ENCODE measurements at regions not wholly inside any gene's neighbourhood (a gene's known extent, or its start where the extent isn't known, plus 50 kb on each side); places are given as distances from the start of the nearest gene placed in this dataset.

DNA sequence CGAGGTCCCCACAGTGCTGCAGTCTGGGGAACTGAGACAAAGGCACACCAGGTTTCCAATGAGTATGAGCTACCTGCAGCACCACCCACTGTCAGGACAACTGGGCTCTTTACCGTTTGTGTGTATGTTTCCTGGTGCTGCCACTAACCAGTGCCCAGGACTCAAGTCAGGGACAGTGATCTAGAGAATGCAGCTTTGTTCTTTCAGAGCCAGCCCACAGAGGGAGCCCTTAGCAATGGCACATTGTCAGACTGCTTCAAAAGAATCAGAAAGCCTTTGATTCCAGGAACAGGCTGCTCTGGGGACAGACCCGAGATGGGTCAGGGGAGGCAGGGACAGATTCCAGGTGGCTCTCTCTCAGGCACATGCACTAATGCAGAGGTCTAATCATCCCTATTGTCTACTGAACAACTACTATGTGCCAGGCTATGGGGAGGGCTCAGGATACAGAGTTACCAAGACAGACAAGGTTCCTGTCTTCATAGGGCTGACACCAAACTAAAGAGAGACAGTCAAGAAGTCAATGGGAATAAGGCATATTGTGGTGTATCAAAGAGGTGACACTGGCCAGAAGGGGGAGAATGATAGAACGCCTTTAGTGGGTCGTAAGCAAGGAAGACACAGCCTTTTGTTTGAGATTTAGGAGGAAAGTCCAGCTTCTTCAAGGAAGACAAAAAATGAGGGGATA, 103.7 kb downstream of the VPREB1 start (continued):
- TF ChIP-seq CTCFL (IDR thresholded peaks at IDR 0.05; ENCODE audit: borderline replicate concordance, insufficient read depth, low read depth, low read length, poor library complexity, severe bottlenecking) (peak; percentile 29), BDP1 (IDR thresholded peaks at IDR 0.05; ENCODE audit: insufficient read depth, insufficient read length) (no peak), HCFC1 (IDR thresholded peaks at IDR 0.05; ENCODE audit: low read depth, low read length) (no peak), NONO (IDR thresholded peaks at IDR 0.05; ENCODE audit: low read depth in 2 of 2, low read length in 1 of 2) (no peak), KDM4B (IDR thresholded peaks at IDR 0.05; ENCODE audit: borderline replicate concordance in 2 of 2, low read depth in 1 of 2) (no peak), ZNF561 (CRISPR knock-in tag; conservative IDR thresholded peaks at IDR 0.05) (no peak), ZNF277 (CRISPR knock-in tag; IDR thresholded peaks at IDR 0.05; ENCODE audit: borderline replicate concordance) (no peak), BCL6 (CRISPR knock-in tag; IDR thresholded peaks at IDR 0.05) (no peak), TSC22D4 (tag; IDR thresholded peaks at IDR 0.05) (peak; percentile 69; the same call in 1 of the 2 replicates), ZBTB2 (IDR thresholded peaks at IDR 0.05) (no peak), SMARCE1 (IDR thresholded peaks at IDR 0.05) (no peak), ZNF398 (CRISPR knock-in tag; IDR thresholded peaks at IDR 0.05) (no peak), THRB (CRISPR knock-in tag; conservative IDR thresholded peaks at IDR 0.05) (no peak), SIN3B (IDR thresholded peaks at IDR 0.05; ENCODE audit: low read depth) (no peak), ZNF133 (CRISPR knock-in tag; IDR thresholded peaks at IDR 0.05) (no peak), NFIX (CRISPR knock-in tag; IDR thresholded peaks at IDR 0.05; ENCODE audit: low read depth) (no peak), RCOR1 (IDR thresholded peaks at IDR 0.05; ENCODE audit: borderline replicate concordance in 1 of 2, low read depth in 2 of 2, low read length in 2 of 2) (0 out of 4 replicates have a peak, but pooled peaks of 1 of the 2 experiments have one; percentile 26), ZNF830 (CRISPR knock-in tag; IDR thresholded peaks at IDR 0.05) (no peak)
- TF ChIP-seq, protein P1, sequence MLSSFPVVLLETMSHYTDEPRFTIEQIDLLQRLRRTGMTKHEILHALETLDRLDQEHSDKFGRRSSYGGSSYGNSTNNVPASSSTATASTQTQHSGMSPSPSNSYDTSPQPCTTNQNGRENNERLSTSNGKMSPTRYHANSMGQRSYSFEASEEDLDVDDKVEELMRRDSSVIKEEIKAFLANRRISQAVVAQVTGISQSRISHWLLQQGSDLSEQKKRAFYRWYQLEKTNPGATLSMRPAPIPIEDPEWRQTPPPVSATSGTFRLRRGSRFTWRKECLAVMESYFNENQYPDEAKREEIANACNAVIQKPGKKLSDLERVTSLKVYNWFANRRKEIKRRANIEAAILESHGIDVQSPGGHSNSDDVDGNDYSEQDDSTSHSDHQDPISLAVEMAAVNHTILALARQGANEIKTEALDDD (IDR thresholded peaks at IDR 0.05), result peak; percentile 71
